OCI-LY3 (cell line): ENCODE measurements at regions not wholly inside any gene's neighbourhood (a gene's known extent, or its start where the extent isn't known, plus 50 kb on each side); places are given as distances from the start of the nearest gene placed in this dataset.

Experiments used
- CTCF ChIP-seq: fragments of 200-600, 300-600 bp; sonication (generic); IDR thresholded peaks from 2 replicates; pipeline ENCODE4 v1.5.1; 2014; ENCODE audit warnings: antibody characterized with exemption, low read length, low read depth
- EZH2phosphoT487 ChIP-seq: fragments of 200-600 bp; shearing (Covaris generic); IDR thresholded peaks from 2 replicates; pipeline ENCODE4 v1.6.1; 2018; ENCODE audit warnings: antibody characterized with exemption, mixed run types, low read depth

DNA sequence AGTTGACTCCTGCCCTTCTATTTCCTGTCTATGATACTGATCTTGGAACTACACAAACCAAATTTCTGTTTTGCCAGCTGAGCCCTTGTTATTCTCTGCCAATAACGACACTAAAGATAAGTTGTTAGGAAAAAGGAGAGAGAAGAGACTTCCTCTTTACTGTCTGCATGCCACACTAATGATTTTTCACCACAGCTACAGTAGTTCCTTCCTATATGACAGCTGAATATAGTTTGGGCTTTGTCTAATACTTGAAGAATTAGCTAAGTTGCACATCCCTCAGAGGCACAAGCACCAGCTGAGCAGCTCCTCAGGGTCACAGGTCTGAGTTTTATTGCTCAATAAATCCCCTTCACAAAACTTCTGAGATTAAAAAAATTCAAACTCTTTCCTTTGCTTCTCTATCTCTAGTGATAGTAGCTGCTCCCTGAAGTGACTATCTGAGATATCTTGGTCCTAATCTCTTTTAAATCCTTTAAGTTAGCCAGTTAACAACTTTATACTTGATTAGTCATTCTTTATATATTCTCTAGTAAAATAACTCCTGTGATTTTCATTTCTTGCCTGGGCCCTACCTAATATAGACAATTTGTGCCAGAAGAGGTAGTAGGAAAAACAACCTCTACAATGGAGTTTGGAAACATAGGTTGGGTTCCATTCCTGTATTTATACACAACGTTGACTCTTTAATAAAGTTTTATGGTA, 253.0 kb upstream of the CNTNAP5 start:
- no peak for TF ChIP-seq CTCF
- TF ChIP-seq EZH2phosphoT487 = no peak
